H9 (cell line): ENCODE measurements at regions not wholly inside any gene's neighbourhood (a gene's known extent, or its start where the extent isn't known, plus 50 kb on each side); places are given as distances from the start of the nearest gene placed in this dataset.

Experiments
- DNase-seq: peaks from one replicate; pipeline ENCODE4 v3.0.0-alpha.2; 2017
- H2AFZ ChIP-seq: one replicate; pipeline ENCODE4 v1.6.1; 2013; ENCODE audit warnings: mild to moderate bottlenecking, low read length, control low read depth, moderate library complexity
- H2AK5ac ChIP-seq: 2 replicates; pipeline ENCODE4 v1.6.1; 2013; ENCODE audit warnings: low read length, control low read depth, mixed read lengths; ENCODE audit not compliant: insufficient read length
- H2BK120ac ChIP-seq: one replicate; pipeline ENCODE4 v1.6.1; 2013; ENCODE audit warnings: low read depth, mild to moderate bottlenecking, low read length, control low read depth, inconsistent platforms; ENCODE audit not compliant: poor library complexity, severe bottlenecking
- H2BK12ac ChIP-seq: 2 replicates; pipeline ENCODE4 v1.6.1; 2013; ENCODE audit warnings: low read length, control low read depth, mixed read lengths, low read depth; ENCODE audit not compliant: insufficient read length
- H2BK15ac ChIP-seq: 2 replicates; pipeline ENCODE4 v1.6.1; 2013; ENCODE audit warnings: low read depth, low read length, control low read depth
- H2BK20ac ChIP-seq: one replicate; pipeline ENCODE4 v1.6.1; 2013; ENCODE audit warnings: low read depth, mild to moderate bottlenecking, low read length, control low read depth, inconsistent platforms; ENCODE audit not compliant: poor library complexity, severe bottlenecking
- H2BK5ac ChIP-seq: 2 replicates; pipeline ENCODE4 v1.6.1; 2013; ENCODE audit warnings: low read length, control low read depth, mixed read lengths; ENCODE audit not compliant: insufficient read length
- H3K14ac ChIP-seq: 2 replicates; pipeline ENCODE4 v1.6.1; 2013; ENCODE audit warnings: low read length, control low read depth; ENCODE audit not compliant: insufficient read depth
- H3K18ac ChIP-seq: 2 replicates; pipeline ENCODE4 v1.6.1; 2013; ENCODE audit warnings: low read depth, mild to moderate bottlenecking, mixed read lengths, low read length, control low read depth; ENCODE audit not compliant: insufficient read length
- H3K23ac ChIP-seq: 2 replicates; pipeline ENCODE4 v1.6.1; 2013; ENCODE audit warnings: low read length, control low read depth, mixed read lengths, low read depth; ENCODE audit not compliant: insufficient read length
- H3K23me2 ChIP-seq: 2 replicates; pipeline ENCODE4 v1.6.1; 2013; ENCODE audit warnings: low read depth, mild to moderate bottlenecking, mixed read lengths, low read length, control low read depth; ENCODE audit not compliant: insufficient read length, poor library complexity, severe bottlenecking
- H3K27ac ChIP-seq: 2 replicates; pipeline ENCODE4 v1.5.1; 2013; ENCODE audit warnings: low read length, control low read depth, mixed read lengths, low read depth; ENCODE audit not compliant: insufficient read length
- H3K27me3 ChIP-seq: 2 replicates; pipeline ENCODE4 v1.6.1; 2013; ENCODE audit warnings: low read length, control low read depth, inconsistent platforms; ENCODE audit not compliant: insufficient read depth
- H3K4ac ChIP-seq: 2 replicates; pipeline ENCODE4 v1.6.1; 2013; ENCODE audit warnings: low read depth, mild to moderate bottlenecking, control low read depth, inconsistent platforms, low read length, moderate library complexity
- H3K4me1 ChIP-seq: 2 replicates; pipeline ENCODE4 v1.6.1; 2013; ENCODE audit warnings: low read length, control low read depth, inconsistent platforms; ENCODE audit not compliant: insufficient read depth
- H3K4me2 ChIP-seq: 2 replicates; pipeline ENCODE4 v1.6.1; 2013; ENCODE audit warnings: low read length, control low read depth, mixed read lengths; ENCODE audit not compliant: insufficient read length, insufficient read depth
- H3K56ac ChIP-seq: 2 replicates; pipeline ENCODE4 v1.6.1; 2013; ENCODE audit warnings: low read depth, mild to moderate bottlenecking, mixed read lengths, low read length, control low read depth; ENCODE audit not compliant: insufficient read length
- H3K79me1 ChIP-seq: 2 replicates; pipeline ENCODE4 v1.6.1; 2013; ENCODE audit warnings: low read depth, mild to moderate bottlenecking, moderate library complexity, low read length, control low read depth, inconsistent platforms; ENCODE audit not compliant: insufficient read depth, poor library complexity, severe bottlenecking
- H3K79me2 ChIP-seq: 2 replicates; pipeline ENCODE4 v1.6.1; 2013; ENCODE audit warnings: low read length, control low read depth, inconsistent platforms; ENCODE audit not compliant: insufficient read depth
- H3K9ac ChIP-seq: 2 replicates; pipeline ENCODE4 v1.6.1; 2013; ENCODE audit warnings: low read length, control low read depth, mixed read lengths; ENCODE audit not compliant: insufficient read length; ENCODE audit errors: extremely low read depth
- H3K9me3 ChIP-seq: one replicate; pipeline ENCODE4 v1.6.1; 2013; ENCODE audit warnings: low read depth, low read length, inconsistent platforms; ENCODE audit not compliant: control insufficient read depth
- H3T11ph ChIP-seq: one replicate; pipeline ENCODE4 v1.6.1; 2013; ENCODE audit warnings: mild to moderate bottlenecking, low read length, control low read depth, inconsistent platforms
- H4K20me1 ChIP-seq: one replicate; pipeline ENCODE4 v1.6.1; 2013; ENCODE audit not compliant: control insufficient read depth, insufficient read length, insufficient read depth
- H4K5ac ChIP-seq: 2 replicates; pipeline ENCODE4 v1.6.1; 2013; ENCODE audit warnings: low read depth, mild to moderate bottlenecking, mixed read lengths, low read length, control low read depth; ENCODE audit not compliant: insufficient read length
- H4K8ac ChIP-seq: replicated peaks from 2 replicates; pipeline ENCODE4 v1.6.1; 2013; ENCODE audit warnings: low read length, control low read depth, mixed read lengths, low read depth; ENCODE audit not compliant: insufficient read length
- H4K91ac ChIP-seq: 2 replicates; pipeline ENCODE4 v1.6.1; 2013; ENCODE audit warnings: low read depth, mild to moderate bottlenecking, moderate library complexity, mixed read lengths, low read length, control low read depth; ENCODE audit not compliant: insufficient read length
- H3K27ac Mint-ChIP-seq, 3 experiments: 2 replicates in 2 of 3; 3 replicates in 1 of 3; pipeline ENCODE4 v1.8.0; 2020 to 2021; ENCODE audit warnings: mixed read lengths in 3 of 3, mild to moderate bottlenecking in 1 of 3, moderate library complexity in 1 of 3
- H3K27me3 Mint-ChIP-seq: 2 replicates; pipeline ENCODE4 v1.8.0; 2021; ENCODE audit warnings: low read depth, mild to moderate bottlenecking, moderate library complexity, mixed read lengths
- H3K36me3 Mint-ChIP-seq, 3 experiments: 2 replicates in 2 of 3; 3 replicates in 1 of 3; pipeline ENCODE4 v1.8.0; 2020 to 2021; ENCODE audit warnings: low read depth in 3 of 3, mixed read lengths in 3 of 3; ENCODE audit not compliant: insufficient read depth in 1 of 3
- H3K4me1 Mint-ChIP-seq, 2 experiments: 2 replicates each; pipeline ENCODE4 v1.8.0; 2020; ENCODE audit warnings: mixed read lengths in 2 of 2
- H3K4me3 Mint-ChIP-seq, 2 experiments: 2 replicates in 1 of 2; 3 replicates in 1 of 2; pipeline ENCODE4 v1.8.0; 2020 to 2021; ENCODE audit warnings: mild to moderate bottlenecking in 2 of 2, mixed read lengths in 2 of 2, moderate library complexity in 1 of 2
- H3K9me3 Mint-ChIP-seq, 2 experiments: 2 replicates in 1 of 2; 3 replicates in 1 of 2; pipeline ENCODE4 v1.8.0; 2020; ENCODE audit warnings: mild to moderate bottlenecking in 2 of 2, mixed read lengths in 2 of 2, moderate library complexity in 1 of 2
- WGBS: extraction: QIAGEN DNeasy Blood & Tissue Kit; methylation state at CpG from one replicate; pipeline ENCODE4 v1.1.7; 2013; ENCODE audit warnings: missing lambda C conversion rate, low lambda C conversion rate, mixed read lengths; ENCODE audit not compliant: insufficient read length; ENCODE audit errors: extremely low coverage; 5-methylcytosine and 5-hydroxymethylcytosine counted together
- TF ChIP-seq, protein P1 (sequence below): fragments of 200-600 bp; sonication (generic); conservative IDR thresholded peaks from 3 replicates; pipeline ENCODE4 v1.8.0; 2021; ENCODE audit warnings: antibody characterized with exemption, mild to moderate bottlenecking

DNA sequence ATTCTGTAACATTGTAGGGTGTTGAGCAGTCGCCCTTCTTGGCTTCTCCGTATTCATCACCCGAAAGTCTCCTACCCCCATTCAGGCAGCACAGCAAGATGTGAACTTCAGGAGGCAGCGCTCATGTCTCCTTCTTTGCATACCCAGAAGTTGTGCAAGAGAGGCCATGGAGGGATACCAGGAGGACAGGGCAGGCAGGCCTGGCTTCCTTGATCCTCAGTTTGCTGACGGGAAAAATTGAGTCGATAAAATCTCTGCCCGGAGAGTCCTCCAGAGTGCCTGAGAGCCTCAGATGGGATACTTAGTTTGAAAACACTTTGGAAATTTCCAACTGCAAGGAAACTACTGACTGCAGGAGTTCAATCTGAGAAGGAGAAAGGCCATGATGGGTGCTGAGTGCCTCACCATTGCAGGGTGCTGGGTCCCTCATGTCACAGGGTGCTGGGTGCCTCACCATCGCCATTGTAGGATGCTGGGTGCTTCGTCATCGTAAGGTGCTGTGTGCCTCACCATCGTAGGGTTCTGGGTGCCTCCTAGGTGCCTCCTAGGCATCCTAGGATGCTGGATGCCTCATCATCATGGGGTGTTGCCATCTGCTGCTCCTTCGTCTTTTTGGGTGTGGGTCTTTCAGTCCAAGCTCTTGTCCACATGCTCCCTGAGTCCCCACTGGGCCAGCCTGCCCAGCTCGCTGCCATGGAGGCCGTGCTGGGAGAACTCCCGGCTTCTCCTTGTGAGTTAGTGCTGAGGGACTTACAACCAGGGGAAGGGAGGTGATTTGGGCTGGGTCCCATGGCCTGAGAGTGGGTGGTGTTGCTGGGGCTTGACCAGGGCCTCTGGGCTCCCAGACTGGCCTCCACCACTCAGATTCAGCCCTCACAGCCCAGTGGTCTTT lies 162.4 kb downstream of the DDX1 start:
- Histone ChIP-seq H4K8ac (no peak overlapping the region), H4K91ac (no peak overlapping the region), H3T11ph (no peak overlapping the region), H3K79me1 (no peaks in the 10 kb centered on the region), H3K79me2 (no peaks in the 10 kb centered on the region), H3K27ac (no peak overlapping the region), H3K14ac (no peak overlapping the region; the same call in 1 of the 2 replicates), H2BK15ac (no peak overlapping the region), H4K5ac (no peak overlapping the region), H3K27me3 (no peaks in the 10 kb centered on the region), H3K56ac (no peak overlapping the region), H3K23me2 (no peaks in the 10 kb centered on the region), H3K4me1 (no peaks in the 10 kb centered on the region), H4K20me1 (no peaks in the 10 kb centered on the region), H3K4me2 (no peak overlapping the region), H3K18ac (no peak overlapping the region), H2BK20ac (no peak overlapping the region), H2BK12ac (no peak overlapping the region), H2BK120ac (no peak overlapping the region), H3K4ac (no peak overlapping the region), H3K23ac (no peak overlapping the region), H3K9me3 (no peaks in the 10 kb centered on the region), H3K9ac (no peak overlapping the region), H2BK5ac (no peak overlapping the region), H2AFZ (no peak overlapping the region), H2AK5ac (no peak overlapping the region)
- peak; percentile 6 for DNase-seq
- Mint-ChIP-seq H3K27me3 (no peaks in the 10 kb centered on the region; the same call in 1 of the 2 replicates), H3K4me1 (no peaks in the 10 kb centered on the region), H3K36me3 (peaks cover 0 to 5% (median 0%) of the 10 kb centered on the region in 3 experiments; a peak in 2 of 7 replicates), H3K4me3 (no peak overlapping the region), H3K27ac (no peak overlapping the region), H3K9me3 (peaks cover 0 to 7% of the 10 kb centered on the region in 2 experiments; a peak in 3 of 5 replicates)
- WGBS = no CpG with 5 or more reads among the region's 15 CpGs
- TF ChIP-seq, protein P1, sequence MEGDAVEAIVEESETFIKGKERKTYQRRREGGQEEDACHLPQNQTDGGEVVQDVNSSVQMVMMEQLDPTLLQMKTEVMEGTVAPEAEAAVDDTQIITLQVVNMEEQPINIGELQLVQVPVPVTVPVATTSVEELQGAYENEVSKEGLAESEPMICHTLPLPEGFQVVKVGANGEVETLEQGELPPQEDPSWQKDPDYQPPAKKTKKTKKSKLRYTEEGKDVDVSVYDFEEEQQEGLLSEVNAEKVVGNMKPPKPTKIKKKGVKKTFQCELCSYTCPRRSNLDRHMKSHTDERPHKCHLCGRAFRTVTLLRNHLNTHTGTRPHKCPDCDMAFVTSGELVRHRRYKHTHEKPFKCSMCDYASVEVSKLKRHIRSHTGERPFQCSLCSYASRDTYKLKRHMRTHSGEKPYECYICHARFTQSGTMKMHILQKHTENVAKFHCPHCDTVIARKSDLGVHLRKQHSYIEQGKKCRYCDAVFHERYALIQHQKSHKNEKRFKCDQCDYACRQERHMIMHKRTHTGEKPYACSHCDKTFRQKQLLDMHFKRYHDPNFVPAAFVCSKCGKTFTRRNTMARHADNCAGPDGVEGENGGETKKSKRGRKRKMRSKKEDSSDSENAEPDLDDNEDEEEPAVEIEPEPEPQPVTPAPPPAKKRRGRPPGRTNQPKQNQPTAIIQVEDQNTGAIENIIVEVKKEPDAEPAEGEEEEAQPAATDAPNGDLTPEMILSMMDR = no peak
